HAP-1 (cell line): ENCODE measurements at regions not wholly inside any gene's neighbourhood (a gene's known extent, or its start where the extent isn't known, plus 50 kb on each side); places are given as distances from the start of the nearest gene placed in this dataset.
A peak's percentile ranks its signal among the peaks of the same experiment; 100 is the strongest.
"Not testable (repeated sequence)": the region's sequence is repeated elsewhere in the genome, so short reads cannot be mapped to it uniquely, and the experiment has no call there.

Source experiments
- DNase-seq, 2 experiments: peaks; one replicate each; pipeline ENCODE4 v3.0.0-alpha.2; 2016 to 2020; ENCODE audit warnings: low spot score in 2 of 2
- H3K27me3 ChIP-seq: fragments of 250-450 bp; sonication (Bioruptor Pico); 2 replicates; pipeline ENCODE4 v1.5.1; 2020; ENCODE audit warnings: low read depth, mild to moderate bottlenecking, moderate library complexity
- H3K36me3 ChIP-seq: fragments of 250-450 bp; sonication (Bioruptor Pico); replicated peaks from 2 replicates; pipeline ENCODE4 v1.5.1; 2020; ENCODE audit warnings: mild to moderate bottlenecking
- H3K4me1 ChIP-seq: fragments of 250-450 bp; sonication (Bioruptor Pico); 2 replicates; pipeline ENCODE4 v1.5.1; 2020; ENCODE audit warnings: mild to moderate bottlenecking
- H3K4me3 ChIP-seq: fragments of 250-450 bp; sonication (Bioruptor Pico); 2 replicates; pipeline ENCODE4 v1.5.1; 2020; ENCODE audit warnings: mild to moderate bottlenecking, moderate library complexity
- H3K9me3 ChIP-seq: fragments of 250-450 bp; sonication (Bioruptor Pico); 2 replicates; pipeline ENCODE4 v1.5.1; 2020; ENCODE audit warnings: mild to moderate bottlenecking, moderate library complexity
- in situ Hi-C: fragments of 300-500 bp; cut with MboI; formaldehyde crosslinking; loops from 3 replicates; pipeline ENCODE4 v1.14.3; 2020; ENCODE audit warnings: low sequenced_read_pairs, inconsistent platforms, mixed read lengths

DNA sequence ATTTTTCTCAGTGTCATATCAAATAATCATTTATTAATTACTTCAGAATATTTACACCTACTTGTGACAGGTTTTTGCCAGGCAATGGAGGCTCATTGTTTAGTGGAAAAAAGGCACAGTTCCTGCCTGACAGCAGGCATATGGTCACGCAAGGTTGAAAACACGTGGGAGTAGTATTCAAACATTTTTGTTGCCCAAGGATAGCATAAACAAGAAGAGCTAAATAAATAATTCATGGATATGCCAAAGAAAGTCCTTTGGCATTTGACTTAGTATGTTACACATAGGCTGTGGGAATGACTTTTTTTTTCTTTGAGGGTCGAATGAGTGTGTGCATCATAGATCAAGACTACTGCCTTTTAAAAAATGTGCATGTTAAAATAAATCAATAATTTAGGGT lies 120.5 kb upstream of the SEMA3E start:
- DNase-seq: no peak
- Histone ChIP-seq H3K4me3 (no peak overlapping the region), H3K4me1 (no peaks in the 10 kb centered on the region), H3K27me3 (no peaks in the 10 kb centered on the region), H3K9me3 (no peaks in the 10 kb centered on the region), H3K36me3 (no peaks in the 10 kb centered on the region)
- in situ Hi-C loops: no loop called here

DNA sequence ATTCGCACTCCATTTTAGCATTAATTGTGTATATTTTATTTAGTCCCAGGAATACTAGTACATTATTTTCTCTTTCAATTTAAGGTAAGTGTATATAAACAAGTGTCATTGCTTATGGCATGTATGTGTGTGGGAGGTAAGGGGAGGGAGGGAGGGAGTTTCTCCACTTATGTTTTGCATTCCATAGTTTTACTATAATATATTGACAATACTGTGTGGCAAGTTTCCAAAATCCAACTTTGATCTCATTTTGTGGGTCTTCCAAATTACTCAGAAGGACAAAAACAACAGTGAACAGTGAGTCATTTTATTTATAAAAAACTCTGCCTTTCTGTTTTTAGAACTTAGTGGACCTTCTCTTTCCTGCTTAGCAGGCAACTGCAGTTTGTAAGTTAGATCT lies 102.3 kb upstream of the SEMA3E start:
- Histone ChIP-seq H3K4me3 (no peak overlapping the region), H3K36me3 (no peaks in the 10 kb centered on the region), H3K4me1 (no peaks in the 10 kb centered on the region), H3K27me3 (no peaks in the 10 kb centered on the region), H3K9me3 (0 out of 2 replicates have a peak, but pooled peaks cover 2% of the 10 kb centered on the region)
- no peak for DNase-seq
- in situ Hi-C loops: no loop called here

DNA sequence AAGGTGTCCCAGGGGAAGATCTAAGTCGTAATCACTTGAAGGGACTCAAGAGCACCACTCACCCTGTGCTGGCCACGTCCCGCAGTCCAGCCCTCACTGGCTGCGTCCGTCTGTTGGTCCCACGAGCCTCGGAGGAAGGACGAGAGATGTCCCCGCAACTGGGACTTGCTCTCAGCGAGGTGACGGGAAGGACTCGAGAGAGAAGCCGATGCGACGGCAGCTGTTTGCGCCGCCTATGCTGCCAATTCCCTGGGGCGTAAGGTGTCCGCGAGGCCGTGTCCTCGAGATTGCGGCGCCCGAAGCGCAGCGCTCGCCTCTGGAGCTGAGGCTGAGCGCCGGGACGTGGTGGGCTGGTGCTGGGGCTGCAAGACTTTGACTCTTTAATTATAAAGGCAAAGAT lies 100.6 kb upstream of the SEMA3E start:
- in situ Hi-C loops: no loop called here
- no peaks in the 10 kb centered on the region for H3K27me3 ChIP-seq
- DNase-seq: no peak

DNA sequence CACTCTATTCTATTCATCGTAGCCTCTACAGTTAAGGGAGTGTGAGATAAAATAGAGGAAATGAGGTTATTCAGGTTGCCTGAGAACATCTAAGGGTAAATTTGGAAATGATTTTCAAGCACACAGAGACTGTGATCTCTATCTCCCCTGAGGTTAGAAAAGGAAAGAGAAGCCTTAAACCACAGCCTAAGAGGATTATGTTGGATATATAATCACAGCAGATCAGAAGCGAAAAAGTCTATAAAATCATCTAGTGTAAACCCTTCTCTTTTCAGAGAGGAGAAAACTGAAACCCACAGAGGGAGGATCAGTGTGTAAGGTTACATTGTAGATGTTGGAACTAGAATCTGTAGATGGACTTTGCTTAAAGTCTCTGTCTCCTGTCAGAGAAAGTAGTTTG lies 90.6 kb upstream of the SEMA3E start:
- Histone ChIP-seq H3K4me1 (peaks cover 18% of the 10 kb centered on the region), H3K27me3 (peaks cover 54% of the 10 kb centered on the region), H3K9me3 (no peaks in the 10 kb centered on the region), H3K4me3 (no peak overlapping the region), H3K36me3 (no peaks in the 10 kb centered on the region)
- in situ Hi-C loops: no loop called here
- peak in 1 of 2 experiments; percentile 94 for DNase-seq

More for the DNA sequence above, 100.6 kb upstream of the SEMA3E start:
- Histone ChIP-seq H3K4me3 (no peak overlapping the region), H3K36me3 (no peaks in the 10 kb centered on the region), H3K9me3 (0 out of 2 replicates have a peak, but pooled peaks cover 2% of the 10 kb centered on the region), H3K4me1 (no peaks in the 10 kb centered on the region)

DNA sequence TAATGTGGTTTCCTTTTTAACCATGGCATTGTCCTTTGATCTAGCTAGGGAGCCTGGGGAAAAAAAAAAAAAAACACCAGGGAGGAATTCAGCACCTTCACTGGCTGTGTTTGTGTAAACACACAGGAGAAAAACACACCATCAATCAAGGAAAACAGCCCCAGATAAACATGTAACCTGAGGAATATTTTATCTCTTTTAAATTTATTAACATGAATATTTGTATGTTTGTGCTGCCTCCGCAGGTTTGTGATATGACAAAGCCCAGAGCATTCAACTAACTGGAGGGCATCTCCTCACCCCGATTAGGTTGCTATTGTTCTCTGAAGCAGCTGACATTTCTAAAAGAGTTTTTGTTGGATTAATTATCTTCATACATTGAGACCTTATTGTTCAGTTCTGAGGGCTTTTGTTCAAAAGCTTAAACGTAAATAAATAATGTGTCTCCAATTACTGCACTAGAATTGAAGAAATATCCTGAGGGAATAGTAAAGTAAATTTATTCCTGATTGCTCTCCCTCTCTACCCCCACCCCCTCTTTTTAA lies 89.4 kb upstream of the SEMA3E start:
- Histone ChIP-seq H3K36me3 (no peaks in the 10 kb centered on the region), H3K4me1 (peaks cover 18% of the 10 kb centered on the region), H3K9me3 (no peaks in the 10 kb centered on the region), H3K27me3 (peaks cover 54% of the 10 kb centered on the region), H3K4me3 (no peak overlapping the region)
- in situ Hi-C loops: no loop called here
- peak; percentile 39 to 88 for DNase-seq

DNA sequence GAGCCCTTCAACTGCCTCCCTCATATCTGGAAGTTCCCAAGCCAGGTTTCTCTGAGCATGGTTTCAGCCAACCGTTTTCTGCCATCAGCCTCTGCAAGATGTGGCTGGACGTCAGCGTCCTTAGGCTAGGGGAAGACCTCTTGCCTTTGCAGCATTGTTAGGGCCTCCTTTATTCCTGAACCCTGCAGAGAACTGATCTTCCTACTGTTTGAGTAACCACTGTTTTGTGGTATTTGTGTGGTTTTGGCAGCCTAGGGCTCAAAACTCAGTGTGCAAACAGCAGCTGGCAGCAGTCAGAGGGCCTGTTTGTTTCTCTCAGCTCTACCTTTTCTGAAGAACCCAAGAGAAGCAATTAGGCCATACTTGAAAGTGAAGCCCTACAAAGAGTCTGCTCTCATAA lies 83.4 kb upstream of the SEMA3E start:
- H3K4me3 ChIP-seq: no peak overlapping the region
- no peak for DNase-seq
- peaks cover 19% of the 10 kb centered on the region for H3K27me3 ChIP-seq
- no peaks in the 10 kb centered on the region for H3K36me3 ChIP-seq
- in situ Hi-C loops: no loop called here
- no peaks in the 10 kb centered on the region for H3K9me3 ChIP-seq
- H3K4me1 ChIP-seq: peaks cover 5% of the 10 kb centered on the region; the same call in 1 of the 2 replicates

DNA sequence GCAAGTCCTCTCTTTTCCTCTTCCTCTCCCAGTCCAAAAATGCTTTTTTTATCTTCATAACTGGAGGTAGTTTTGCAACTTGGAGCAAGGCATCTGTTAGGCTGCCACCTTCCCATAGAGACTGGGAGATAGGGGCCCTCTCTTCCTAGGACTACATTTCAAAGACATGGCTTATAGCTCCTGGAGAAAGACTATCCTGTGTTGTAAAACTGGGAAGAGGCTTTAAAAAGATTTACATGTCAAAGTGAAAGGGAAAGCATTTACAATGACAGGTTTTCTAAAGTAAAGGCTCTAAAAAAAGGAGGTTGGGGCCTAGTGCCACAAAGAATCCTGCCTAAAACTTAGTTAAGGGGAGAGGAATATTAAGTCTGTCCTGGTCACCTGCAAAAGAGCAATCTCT lies 82.2 kb upstream of the SEMA3E start:
- DNase-seq: peak in 1 of 2 experiments; percentile 80
- Histone ChIP-seq H3K4me1 (peaks cover 5% of the 10 kb centered on the region; the same call in 1 of the 2 replicates), H3K4me3 (no peak overlapping the region), H3K9me3 (no peaks in the 10 kb centered on the region), H3K36me3 (no peaks in the 10 kb centered on the region), H3K27me3 (peaks cover 9% of the 10 kb centered on the region; the same call in 1 of the 2 replicates)
- in situ Hi-C loops: no loop called here

DNA sequence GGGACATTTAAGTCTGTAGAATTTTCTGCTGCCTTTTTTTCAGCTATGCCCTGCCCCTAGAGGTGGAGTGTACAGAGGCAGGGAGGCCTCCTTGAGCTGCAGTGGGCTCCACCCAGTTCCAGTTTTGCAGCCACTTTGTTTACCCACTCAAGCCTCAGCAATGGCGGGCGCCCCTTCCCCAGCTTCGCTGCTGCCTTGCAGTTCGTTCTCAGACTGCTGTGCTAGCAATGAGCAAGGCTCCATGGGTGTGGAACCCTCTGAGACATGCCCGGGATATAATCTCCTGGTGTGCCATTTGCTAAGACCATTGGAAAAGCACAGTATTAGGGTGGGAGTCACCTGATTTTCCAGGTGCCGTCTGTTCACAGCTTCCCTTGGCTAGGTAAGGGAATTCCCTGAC lies 68.0 kb upstream of the SEMA3E start:
- DNase-seq, in situ Hi-C loops: not testable (repeated sequence)

DNA sequence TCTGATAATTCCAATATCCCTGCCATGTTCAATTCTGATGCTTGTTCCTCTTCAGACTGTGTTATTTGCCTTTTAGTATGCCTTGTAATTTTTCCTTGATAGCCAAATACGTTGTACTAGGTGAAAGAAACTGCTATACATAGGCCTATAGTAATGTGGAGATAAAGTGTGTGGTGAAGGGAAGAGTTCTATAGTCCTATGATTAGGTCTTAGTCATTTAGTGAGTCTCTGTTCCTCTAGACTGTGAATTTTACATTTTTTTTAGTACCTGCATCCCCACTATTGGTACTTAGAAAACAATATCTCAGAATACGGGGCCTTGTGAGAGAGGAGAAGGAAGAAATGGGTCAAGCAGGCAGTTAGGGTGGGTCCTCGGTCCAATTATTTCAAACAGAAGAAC lies 59.6 kb upstream of the SEMA3E start:
- H3K27me3 ChIP-seq: no peaks in the 10 kb centered on the region
- H3K4me3 ChIP-seq: no peak overlapping the region
- H3K4me1 ChIP-seq: 0 out of 2 replicates have a peak, but pooled peaks cover 4% of the 10 kb centered on the region
- in situ Hi-C loops: no loop called here
- no peak for DNase-seq
- no peaks in the 10 kb centered on the region for H3K9me3 ChIP-seq
- no peaks in the 10 kb centered on the region for H3K36me3 ChIP-seq

More for the DNA sequence above, 68.0 kb upstream of the SEMA3E start:
- not testable (repeated sequence) for H3K4me1 ChIP-seq, H3K9me3 ChIP-seq, H3K4me3 ChIP-seq, H3K27me3 ChIP-seq, H3K36me3 ChIP-seq

DNA sequence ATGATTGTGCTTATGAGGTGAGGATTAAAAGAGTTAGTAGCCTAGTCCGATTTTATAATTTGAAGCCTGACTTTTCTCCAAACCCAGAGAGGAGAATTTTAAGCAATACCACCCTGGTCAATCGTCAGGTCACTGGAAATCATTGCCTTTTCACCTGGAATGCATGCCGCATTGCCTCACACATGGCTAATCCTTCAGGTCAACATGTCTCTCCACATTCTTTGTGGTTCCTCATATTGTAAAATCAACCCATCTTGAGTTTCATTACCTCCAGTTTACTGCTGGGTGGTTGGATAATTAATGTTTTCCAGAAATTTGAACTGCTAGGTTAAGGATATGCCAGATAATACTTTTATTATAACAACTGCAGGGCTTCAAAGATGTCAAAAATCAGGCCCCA lies 55.6 kb upstream of the SEMA3E start:
- in situ Hi-C loops: no loop called here
- Histone ChIP-seq H3K9me3 (no peaks in the 10 kb centered on the region), H3K4me1 (peaks cover 11% of the 10 kb centered on the region), H3K36me3 (no peaks in the 10 kb centered on the region), H3K27me3 (no peaks in the 10 kb centered on the region), H3K4me3 (no peak overlapping the region)
- DNase-seq: no peak

DNA sequence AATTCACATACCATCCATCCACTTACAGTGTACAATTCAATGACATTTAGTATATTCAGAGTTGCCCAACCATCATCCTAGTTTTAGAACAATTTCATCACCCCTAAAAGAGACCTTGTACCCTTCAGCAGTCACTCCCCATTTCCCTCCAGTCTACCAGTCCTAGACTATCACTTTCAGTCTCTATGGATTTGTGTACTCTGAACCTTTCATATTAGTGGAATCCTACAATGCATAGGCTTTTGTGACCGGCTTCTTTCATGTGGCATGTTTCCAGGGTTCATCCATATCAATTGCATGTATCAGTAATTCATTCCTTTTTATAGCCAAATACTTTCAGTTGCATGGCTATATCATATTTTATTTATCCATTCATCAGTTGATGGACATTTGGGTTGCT lies 53.5 kb upstream of the SEMA3E start:
- Histone ChIP-seq H3K27me3 (no peaks in the 10 kb centered on the region), H3K4me1 (peaks cover 31% of the 10 kb centered on the region), H3K9me3 (no peaks in the 10 kb centered on the region), H3K4me3 (no peak overlapping the region), H3K36me3 (no peaks in the 10 kb centered on the region)
- in situ Hi-C loops: no loop called here
- no peak for DNase-seq

DNA sequence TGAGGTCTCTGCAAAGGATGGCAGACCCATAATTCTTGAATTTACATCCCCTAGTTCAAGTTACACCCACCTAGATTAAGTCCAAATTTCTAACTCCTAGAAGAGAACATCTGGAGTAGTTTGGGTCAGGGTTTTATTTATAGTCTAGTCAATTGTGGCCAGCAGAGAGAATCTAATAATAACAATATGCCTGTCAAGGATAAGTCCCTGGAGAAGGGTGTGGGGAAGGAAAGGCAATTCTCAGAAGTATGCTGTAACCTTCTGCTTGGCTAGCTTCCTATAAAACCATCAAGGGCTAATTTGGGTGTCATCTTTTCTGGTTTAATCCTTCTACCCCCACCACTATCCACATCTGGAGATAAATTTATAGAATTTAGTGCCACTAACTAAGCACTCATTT lies 52.8 kb upstream of the SEMA3E start:
- H3K4me3 ChIP-seq: no peak overlapping the region
- peaks cover 38% of the 10 kb centered on the region for H3K4me1 ChIP-seq
- no peaks in the 10 kb centered on the region for H3K27me3 ChIP-seq
- DNase-seq: no peak
- in situ Hi-C loops: no loop called here
- H3K9me3 ChIP-seq: no peaks in the 10 kb centered on the region
- H3K36me3 ChIP-seq: no peaks in the 10 kb centered on the region
